Common myeloid progenitor, CD34-positive (primary cell): ENCODE measurements at regions not wholly inside any gene's neighbourhood (a gene's known extent, or its start where the extent isn't known, plus 50 kb on each side); places are given as distances from the start of the nearest gene placed in this dataset.
"Not testable (repeated sequence)": the region's sequence is repeated elsewhere in the genome, so short reads cannot be mapped to it uniquely, and the experiment has no call there.

Experiments used
- CTCF ChIA-PET: fragments of 350-600 bp; sonication (Branson Sonifier 250); formaldehyde crosslinking; loops from one replicate; lab custom pipeline; 2021; ENCODE audit warnings: antibody characterized with exemption; lab: Charles Lee
- POLR2A ChIA-PET: fragments of 350-600 bp; sonication (Branson Sonifier 250); formaldehyde crosslinking; loops from one replicate; lab custom pipeline; 2021; ENCODE audit warnings: antibody characterized with exemption; lab: Charles Lee
- DNase-seq, 3 donors: peaks; one replicate each; pipeline versions ENCODE4 v3.0.0 to v3.0.0-alpha.2; 2013
- H3K27ac ChIP-seq, 2 experiments: 1 replicate in 1 of 2; 2 replicates in 1 of 2; pipeline ENCODE4 v1.7.0; 2013; ENCODE audit warnings: inconsistent platforms in 2 of 2, low read length in 2 of 2, mild to moderate bottlenecking in 2 of 2, low read depth in 1 of 2, moderate library complexity in 1 of 2; ENCODE audit not compliant: severe bottlenecking in 2 of 2, insufficient read depth in 1 of 2, poor library complexity in 1 of 2
- H3K27me3 ChIP-seq, 5 experiments: replicated peaks in 2 of 5; 1 replicate in 3 of 5; 2 replicates in 2 of 5; pipeline versions ENCODE4 v1.6.1 to v1.7.0; 2013; ENCODE audit warnings: low read length in 4 of 5, mild to moderate bottlenecking in 2 of 5, moderate library complexity in 2 of 5, inconsistent platforms in 1 of 5; ENCODE audit not compliant: insufficient read depth in 5 of 5, control insufficient read depth in 4 of 5
- H3K36me3 ChIP-seq, 4 experiments: 1 replicate in 2 of 4; 2 replicates in 2 of 4; pipeline versions ENCODE4 v1.6.1 to v1.7.0; 2013; ENCODE audit warnings: low read length in 3 of 4, control low read depth in 1 of 4, mild to moderate bottlenecking in 1 of 4; ENCODE audit not compliant: control insufficient read depth in 4 of 4, insufficient read depth in 4 of 4
- H3K4me1 ChIP-seq, 4 experiments: 1 replicate in 3 of 4; 2 replicates in 1 of 4; pipeline versions ENCODE4 v1.6.1 to v1.7.1; 2013; ENCODE audit warnings: low read length in 3 of 4, mild to moderate bottlenecking in 3 of 4, control low read depth in 1 of 4, inconsistent platforms in 1 of 4, moderate library complexity in 1 of 4; ENCODE audit not compliant: control insufficient read depth in 4 of 4, insufficient read depth in 4 of 4; ENCODE audit errors: control extremely low read depth in 1 of 4
- H3K4me3 ChIP-seq, 7 experiments: 1 replicate in 4 of 7; 2 replicates in 3 of 7; pipeline versions ENCODE4 v1.5.1 to v1.7.0; 2013; ENCODE audit warnings: mild to moderate bottlenecking in 7 of 7, low read length in 6 of 7, moderate library complexity in 6 of 7, inconsistent platforms in 2 of 7, low read depth in 2 of 7, control low read depth in 1 of 7; ENCODE audit not compliant: insufficient read depth in 4 of 7, control insufficient read depth in 1 of 7; ENCODE audit errors: extremely low read depth in 1 of 7
- H3K9me3 ChIP-seq, 5 experiments: 1 replicate in 4 of 5; 2 replicates in 1 of 5; pipeline versions ENCODE4 v1.6.1 to v1.7.1; 2013; ENCODE audit warnings: low read length in 4 of 5, mild to moderate bottlenecking in 2 of 5, inconsistent platforms in 1 of 5, low read depth in 1 of 5, moderate library complexity in 1 of 5; ENCODE audit not compliant: control insufficient read depth in 4 of 5, insufficient read depth in 2 of 5; ENCODE audit errors: control extremely low read depth in 1 of 5
- WGBS: methylation state at CpG from one replicate; pipeline ENCODE4 v1.1.5; 2013; ENCODE audit not compliant: insufficient coverage; 5-methylcytosine and 5-hydroxymethylcytosine counted together

DNA sequence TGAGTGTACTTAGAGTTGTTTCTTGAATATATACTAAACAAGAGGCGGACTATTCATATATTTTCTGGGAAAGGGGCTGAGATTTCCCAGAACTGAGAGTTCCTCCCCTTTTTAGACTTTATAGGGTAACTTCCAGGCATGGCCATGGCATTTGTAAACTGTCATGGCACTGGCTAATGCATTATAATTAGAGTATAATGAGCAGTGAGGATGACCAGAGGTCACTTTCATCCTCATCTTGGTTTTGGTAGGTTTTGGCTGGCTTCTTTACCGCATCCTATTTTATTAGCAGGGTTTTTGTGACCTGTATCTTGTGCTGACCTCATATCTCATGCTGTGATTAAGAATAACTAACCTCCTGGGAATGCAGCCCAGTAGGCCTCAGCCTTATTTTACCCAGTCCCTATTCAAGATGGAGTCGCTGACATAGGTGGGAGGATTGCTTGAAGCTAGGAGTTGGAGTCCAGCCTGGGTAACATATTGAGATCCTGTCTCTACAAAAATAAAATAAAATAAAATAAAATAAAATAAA lies 91.4 kb downstream of the MOBP start:
- no peak overlapping the region for H3K4me3 ChIP-seq
- no peak for DNase-seq
- H3K27me3 ChIP-seq: no peaks in the 10 kb centered on the region
- H3K4me1 ChIP-seq: no peaks in the 10 kb centered on the region
- ChIA-PET CTCF (interaction anchor here (1.2 kb wide), 1 partner anchor 108 kb away, joined by 3 read pairs; no protein-coding TSS in a partner anchor), POLR2A (no interaction called here)
- H3K27ac ChIP-seq: no peak overlapping the region
- WGBS: 100% methylated on average over 1 of the region's 3 CpGs
- H3K9me3 ChIP-seq: no peaks in the 10 kb centered on the region
- no peaks in the 10 kb centered on the region for H3K36me3 ChIP-seq

DNA sequence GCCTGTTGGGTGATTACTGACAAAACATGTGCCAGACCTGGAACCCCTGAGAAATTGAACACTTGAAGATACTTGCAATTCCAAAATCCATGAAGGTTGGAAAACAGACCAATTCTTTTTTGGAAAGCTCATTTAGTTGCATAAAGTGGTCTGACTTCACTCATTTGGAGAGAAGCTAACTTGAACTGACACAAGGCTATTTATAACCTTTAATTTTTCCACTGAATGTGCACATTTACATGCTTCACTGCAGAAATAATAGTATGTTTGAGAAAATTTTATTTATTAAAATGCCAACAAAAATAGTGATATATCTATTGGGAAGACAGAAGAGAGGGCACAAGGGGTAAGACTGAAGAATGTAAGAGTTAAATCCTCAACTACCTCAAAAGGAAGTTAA lies 92.1 kb downstream of the MOBP start:
- Histone ChIP-seq H3K9me3 (no peaks in the 10 kb centered on the region), H3K4me3 (no peak overlapping the region), H3K36me3 (no peaks in the 10 kb centered on the region), H3K27me3 (no peaks in the 10 kb centered on the region), H3K27ac (no peak overlapping the region), H3K4me1 (no peaks in the 10 kb centered on the region)
- CTCF ChIA-PET: interaction anchor here (1.2 kb wide), 1 partner anchor 109 kb away, joined by 3 read pairs; no protein-coding TSS in a partner anchor
- no peak for DNase-seq
- POLR2A ChIA-PET: no interaction called here

DNA sequence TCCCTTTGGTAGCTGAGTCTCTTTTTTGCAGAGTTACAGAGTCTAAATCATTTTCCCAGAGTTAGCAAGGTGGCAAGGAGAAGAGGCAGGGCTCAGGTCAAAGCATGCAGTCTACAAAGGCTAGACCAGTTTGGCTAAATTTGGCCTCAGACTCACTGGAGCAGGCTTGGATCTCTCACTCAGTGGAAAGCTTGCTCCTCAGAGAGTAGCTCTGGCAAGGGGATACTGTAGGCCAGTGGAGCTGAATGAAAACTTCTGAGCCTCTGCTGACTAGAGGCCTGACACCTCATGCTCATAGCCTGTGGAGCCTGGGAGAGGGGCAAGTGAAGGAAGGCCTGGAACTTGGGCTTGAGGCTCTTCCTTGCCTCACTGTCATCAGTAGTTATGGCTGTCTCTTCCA lies 101.0 kb downstream of the MOBP start:
- Histone ChIP-seq H3K4me3 (no peak overlapping the region), H3K4me1 (no peaks in the 10 kb centered on the region), H3K36me3 (no peaks in the 10 kb centered on the region), H3K9me3 (peaks cover 0 to 2% (median 0%) of the 10 kb centered on the region in 5 experiments), H3K27me3 (no peaks in the 10 kb centered on the region), H3K27ac (no peak overlapping the region)
- POLR2A ChIA-PET: no interaction called here
- DNase-seq: no peak
- CTCF ChIA-PET: interaction anchor here (1.0 kb wide), 1 partner anchor 20 kb away, joined by 3 read pairs; no protein-coding TSS in a partner anchor

DNA sequence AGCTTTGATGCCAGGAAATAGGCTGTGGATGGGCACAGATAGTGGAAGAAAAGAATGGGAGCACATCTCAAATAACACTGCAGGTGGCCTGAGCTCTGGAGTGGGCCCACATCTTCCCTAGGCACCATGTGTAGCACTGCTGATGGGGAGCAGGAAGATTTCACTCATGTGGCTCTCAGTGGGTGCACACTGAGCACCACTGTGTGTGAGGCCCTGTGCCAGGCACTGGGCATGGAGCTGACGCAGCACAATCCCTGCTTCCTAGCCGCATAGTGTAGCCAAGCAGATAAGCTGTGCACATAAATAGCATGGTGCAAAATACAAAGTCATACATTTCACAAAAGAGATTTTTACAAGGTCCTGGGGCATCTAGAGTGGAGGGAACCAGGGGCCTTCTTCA lies 101.6 kb downstream of the MOBP start:
- no CpG with 5 or more reads among the region's 2 CpGs for WGBS
- no peak for DNase-seq
- H3K9me3 ChIP-seq: peaks cover 0 to 3% (median 0%) of the 10 kb centered on the region in 5 experiments
- CTCF ChIA-PET: no interaction called here
- no peaks in the 10 kb centered on the region for H3K4me1 ChIP-seq
- no peak overlapping the region for H3K27ac ChIP-seq
- no peak overlapping the region for H3K4me3 ChIP-seq
- no peaks in the 10 kb centered on the region for H3K27me3 ChIP-seq
- no peaks in the 10 kb centered on the region for H3K36me3 ChIP-seq
- POLR2A ChIA-PET: no interaction called here

GRCh38 chr3:39573392-39573791 lies 105.9 kb downstream of the MOBP start:
- POLR2A ChIA-PET: no interaction called here
- Histone ChIP-seq H3K27me3 (no peaks in the 10 kb centered on the region), H3K9me3 (peaks cover 0 to 3% (median 0%) of the 10 kb centered on the region in 5 experiments), H3K36me3 (no peaks in the 10 kb centered on the region), H3K27ac (no peak overlapping the region), H3K4me1 (no peaks in the 10 kb centered on the region), H3K4me3 (no peak overlapping the region)
- 98% methylated on average over 9 of the region's 9 CpGs for WGBS
- DNase-seq: no peak
- CTCF ChIA-PET: no interaction called here

DNA sequence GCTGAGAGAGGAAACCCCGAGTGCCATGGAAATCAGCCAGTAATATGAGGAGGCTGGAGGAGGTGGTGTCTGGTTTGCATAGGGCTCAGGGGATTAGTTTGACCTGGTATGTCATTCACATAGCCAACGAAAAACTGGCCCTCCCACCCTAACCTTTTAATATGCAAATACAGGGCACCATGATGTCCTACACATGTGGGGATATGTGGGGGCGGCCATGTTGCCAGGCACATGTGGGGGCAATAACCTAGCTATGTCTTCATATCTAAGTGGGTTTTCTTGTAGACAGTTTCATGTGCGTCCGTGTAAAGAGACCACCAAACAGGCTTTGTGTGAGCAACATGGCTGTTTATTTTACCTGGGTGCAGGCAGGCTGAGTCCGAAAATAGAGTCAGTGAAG lies 110.1 kb downstream of the MOBP start:
- no peak overlapping the region for H3K4me3 ChIP-seq
- POLR2A ChIA-PET: no interaction called here
- WGBS: 95% methylated on average over 4 of the region's 6 CpGs
- H3K27ac ChIP-seq: no peak overlapping the region
- DNase-seq: no peak
- peaks cover 0 to 3% (median 0%) of the 10 kb centered on the region in 5 experiments for H3K9me3 ChIP-seq
- CTCF ChIA-PET: no interaction called here
- no peaks in the 10 kb centered on the region for H3K27me3 ChIP-seq
- no peaks in the 10 kb centered on the region for H3K36me3 ChIP-seq
- no peaks in the 10 kb centered on the region for H3K4me1 ChIP-seq

- POLR2A ChIA-PET, H3K4me1 ChIP-seq, CTCF ChIA-PET, H3K9me3 ChIP-seq, H3K27me3 ChIP-seq, H3K36me3 ChIP-seq, H3K4me3 ChIP-seq, H3K27ac ChIP-seq, DNase-seq: not testable (repeated sequence)
- 92% methylated on average over 2 of the region's 4 CpGs for WGBS
These were observed 118.7 kb downstream of the MOBP start for GRCh38 chr3:39586215-39586614.
